K562 (cell line): ENCODE measurements at regions not wholly inside any gene's neighbourhood (a gene's known extent, or its start where the extent isn't known, plus 50 kb on each side); places are given as distances from the start of the nearest gene placed in this dataset.
A peak's percentile ranks its signal among the peaks of the same experiment; 100 is the strongest.

Experiments
- MAZ ChIP-seq, 2 experiments: fragments of 450-650 bp in 1 of 2; sonication (generic) in 1 of 2; formaldehyde crosslinking; IDR thresholded peaks in 1 of 2; conservative IDR thresholded peaks in 1 of 2; 2 replicates each; pipeline versions ENCODE4 v1.4.0 to v1.5.0; 2020; ENCODE audit warnings: mild to moderate bottlenecking in 1 of 2, missing genetic modification reagents in 1 of 2
- MGA ChIP-seq: fragments of 450-650 bp; IDR thresholded peaks from 2 replicates; pipeline ENCODE4 v1.6.1; 2016; ENCODE audit warnings: mild to moderate bottlenecking, moderate library complexity
- SLC30A9 ChIP-seq: fragments of 250-450 bp; sonication (Bioruptor Pico); IDR thresholded peaks from 2 replicates; pipeline ENCODE4 v1.8.0; 2022; ENCODE audit warnings: mild to moderate bottlenecking, moderate library complexity
- SRSF3 ChIP-seq: fragments of 200-400 bp; formaldehyde crosslinking; IDR thresholded peaks from 2 replicates; pipeline ENCODE4 v1.6.1; 2016; ENCODE audit warnings: mild to moderate bottlenecking, low read length, moderate library complexity; ENCODE audit not compliant: insufficient read depth

- TF ChIP-seq MGA = peak; percentile 70
- no peak for TF ChIP-seq SRSF3
- TF ChIP-seq SLC30A9 = no peak
- no peak for TF ChIP-seq MAZ (CRISPR knock-in tag; conservative IDR thresholded peaks at IDR 0.05 in 1 of 2, IDR thresholded peaks at IDR 0.05 in 1 of 2)
- TF ChIP-seq, all 486 proteins: peak for 3
These were observed 139.6 kb upstream of the WDR1 start (continued) for GRCh38 chr4:10256203-10256602.
